HG02763 (cell line): ENCODE measurements at regions not wholly inside any gene's neighbourhood (a gene's known extent, or its start where the extent isn't known, plus 50 kb on each side); places are given as distances from the start of the nearest gene placed in this dataset.
"Not testable (repeated sequence)": the region's sequence is repeated elsewhere in the genome, so short reads cannot be mapped to it uniquely, and the experiment has no call there.

Source experiments
- ATAC-seq: cut with Tn5 transposase; IDR thresholded peaks from one replicate; pipeline ENCODE4 v1.9.1; 2021; ENCODE audit warnings: mild to moderate bottlenecking, moderate library complexity; ENCODE audit not compliant: unreplicated experiment

GRCh38 chr7:33776788-33777187, 128.6 kb upstream of the BMPER start:
- ATAC-seq: no peak

- ATAC-seq: no peak
These were observed 127.1 kb upstream of the BMPER start for GRCh38 chr7:33778195-33778594.

- no peak for ATAC-seq
These were observed 126.1 kb upstream of the BMPER start for GRCh38 chr7:33779216-33779615.

- ATAC-seq: no peak
These were observed 124.2 kb upstream of the BMPER start for GRCh38 chr7:33781167-33781566.

GRCh38 chr7:33781796-33782195, 123.5 kb upstream of the BMPER start:
- ATAC-seq: no peak

GRCh38 chr7:33784000-33784399, 121.3 kb upstream of the BMPER start:
- ATAC-seq: no peak

GRCh38 chr7:33788531-33788930, 116.8 kb upstream of the BMPER start:
- no peak for ATAC-seq

GRCh38 chr7:33789871-33790630, 115.3 kb upstream of the BMPER start:
- no peak for ATAC-seq

- no peak for ATAC-seq
These were observed 114.6 kb upstream of the BMPER start for GRCh38 chr7:33790746-33791145.

- ATAC-seq: no peak
These were observed 113.3 kb upstream of the BMPER start for GRCh38 chr7:33792041-33792440.

- ATAC-seq: no peak
These were observed 112.7 kb upstream of the BMPER start for GRCh38 chr7:33792547-33793105.

- no peak for ATAC-seq
These were observed 111.7 kb upstream of the BMPER start for GRCh38 chr7:33793616-33794015.

- ATAC-seq: no peak
These were observed 110.9 kb upstream of the BMPER start for GRCh38 chr7:33794419-33794818.

- ATAC-seq: no peak
These were observed 110.4 kb upstream of the BMPER start for GRCh38 chr7:33794959-33795358.

GRCh38 chr7:33796538-33796937, 108.8 kb upstream of the BMPER start:
- no peak for ATAC-seq

- ATAC-seq: not testable (repeated sequence)
These were observed 107.8 kb upstream of the BMPER start for GRCh38 chr7:33797512-33797911.

GRCh38 chr7:33798686-33799325, 106.5 kb upstream of the BMPER start:
- no peak for ATAC-seq

GRCh38 chr7:33799766-33800165, 105.6 kb upstream of the BMPER start:
- ATAC-seq: no peak

GRCh38 chr7:33802600-33802999, 102.7 kb upstream of the BMPER start:
- ATAC-seq: no peak

- ATAC-seq: no peak
These were observed 101.1 kb upstream of the BMPER start for GRCh38 chr7:33804140-33804660.

- no peak for ATAC-seq
These were observed 99.6 kb upstream of the BMPER start for GRCh38 chr7:33805630-33806233.
